Endodermal cell (in vitro differentiated cells): ENCODE measurements at regions not wholly inside any gene's neighbourhood (a gene's known extent, or its start where the extent isn't known, plus 50 kb on each side); places are given as distances from the start of the nearest gene placed in this dataset.

Experiments
- DNase-seq: peaks from one replicate; pipeline ENCODE4 v3.0.0-alpha.2; 2017
- H3K27ac ChIP-seq: 2 replicates; pipeline ENCODE4 v1.5.1; 2013; ENCODE audit warnings: mild to moderate bottlenecking, low read depth, low read length, moderate library complexity
- H3K27me3 ChIP-seq: 2 replicates; pipeline ENCODE4 v1.6.1; 2013; ENCODE audit warnings: mild to moderate bottlenecking, low read length, moderate library complexity; ENCODE audit not compliant: insufficient read depth, control insufficient read depth, poor library complexity, severe bottlenecking
- H3K36me3 ChIP-seq: 2 replicates; pipeline ENCODE4 v1.7.0; 2013; ENCODE audit warnings: mild to moderate bottlenecking, low read length, moderate library complexity; ENCODE audit not compliant: control insufficient read depth, insufficient read depth
- H3K4me1 ChIP-seq: one replicate; pipeline ENCODE4 v1.7.0; 2013; ENCODE audit warnings: low read length; ENCODE audit not compliant: control insufficient read depth, insufficient read depth
- H3K4me3 ChIP-seq: 2 replicates; pipeline ENCODE4 v1.5.1; 2013; ENCODE audit warnings: mild to moderate bottlenecking, low read length, moderate library complexity
- H3K9ac ChIP-seq: 2 replicates; pipeline ENCODE4 v1.6.1; 2013; ENCODE audit warnings: mild to moderate bottlenecking, low read length, moderate library complexity; ENCODE audit not compliant: poor library complexity, severe bottlenecking; ENCODE audit errors: extremely low read depth
- H3K9me3 ChIP-seq: 2 replicates; pipeline ENCODE4 v1.6.1; 2013; ENCODE audit warnings: mild to moderate bottlenecking, low read length, moderate library complexity; ENCODE audit not compliant: control insufficient read depth
- H3K27ac Mint-ChIP-seq: 2 replicates; pipeline ENCODE4 v1.8.0; 2020; ENCODE audit warnings: mixed read lengths
- H3K27me3 Mint-ChIP-seq: 2 replicates; pipeline ENCODE4 v1.8.0; 2021; ENCODE audit warnings: mild to moderate bottlenecking, mixed read lengths; ENCODE audit not compliant: insufficient read depth
- H3K36me3 Mint-ChIP-seq: 2 replicates; pipeline ENCODE4 v1.8.0; 2020; ENCODE audit warnings: low read depth, mixed read lengths
- H3K4me1 Mint-ChIP-seq: 2 replicates; pipeline ENCODE4 v1.8.0; 2020; ENCODE audit warnings: mixed read lengths
- H3K4me3 Mint-ChIP-seq: 2 replicates; pipeline ENCODE4 v1.8.0; 2020; ENCODE audit warnings: mild to moderate bottlenecking, moderate library complexity, mixed read lengths
- H3K9me3 Mint-ChIP-seq: 2 replicates; pipeline ENCODE4 v1.8.0; 2020; ENCODE audit warnings: mild to moderate bottlenecking, mixed read lengths
- CTCF ChIP-seq: fragments of 200-600 bp; sonication (generic); conservative IDR thresholded peaks from 2 replicates; pipeline ENCODE4 v1.5.0; 2021; ENCODE audit warnings: antibody characterized with exemption, mild to moderate bottlenecking
- WGBS, 2 experiments: methylation state at CpG; one replicate each; pipeline versions ENCODE4 v1.1.5 to v1.1.7; 2013; ENCODE audit warnings: missing lambda C conversion rate in 2 of 2, mixed read lengths in 1 of 2; ENCODE audit not compliant: insufficient coverage in 1 of 2, insufficient read length in 1 of 2; 5-methylcytosine and 5-hydroxymethylcytosine counted together

- H3K27ac ChIP-seq: no peak overlapping the region
- peaks cover 10% of the 10 kb centered on the region for H3K27me3 Mint-ChIP-seq
- TF ChIP-seq CTCF: no peak
- no peak overlapping the region for H3K4me3 ChIP-seq
- peaks cover 38% of the 10 kb centered on the region for H3K4me1 Mint-ChIP-seq
- no peaks in the 10 kb centered on the region for H3K9me3 ChIP-seq
- no peaks in the 10 kb centered on the region for H3K36me3 ChIP-seq
- H3K4me3 Mint-ChIP-seq: no peak overlapping the region
- H3K9ac ChIP-seq: no peak overlapping the region
- DNase-seq: no peak
- H3K27me3 ChIP-seq: no peaks in the 10 kb centered on the region
- peaks cover 24% of the 10 kb centered on the region for H3K4me1 ChIP-seq
- no peaks in the 10 kb centered on the region for H3K36me3 Mint-ChIP-seq
- WGBS, 2 experiments: 86 to 89% methylated on average over 1 of the region's 1 CpG
- H3K9me3 Mint-ChIP-seq: no peaks in the 10 kb centered on the region
- H3K27ac Mint-ChIP-seq: no peak overlapping the region
Observed at GRCh38 chr2:107281637-107282036, 395.7 kb upstream of the ST6GAL2 start.

- H3K27ac ChIP-seq: no peak overlapping the region
- H3K27me3 Mint-ChIP-seq: peaks cover 10% of the 10 kb centered on the region
- no peaks in the 10 kb centered on the region for H3K9me3 Mint-ChIP-seq
- no peaks in the 10 kb centered on the region for H3K9me3 ChIP-seq
- peak; percentile 66 for DNase-seq
- no peaks in the 10 kb centered on the region for H3K36me3 ChIP-seq
- no peak for TF ChIP-seq CTCF
- no peak overlapping the region for H3K4me3 Mint-ChIP-seq
- no peak overlapping the region for H3K27ac Mint-ChIP-seq
- peaks cover 38% of the 10 kb centered on the region for H3K4me1 Mint-ChIP-seq
- no peaks in the 10 kb centered on the region for H3K36me3 Mint-ChIP-seq
- H3K4me3 ChIP-seq: no peak overlapping the region
- H3K9ac ChIP-seq: no peak overlapping the region
- H3K27me3 ChIP-seq: no peaks in the 10 kb centered on the region
- H3K4me1 ChIP-seq: peaks cover 24% of the 10 kb centered on the region
Observed at GRCh38 chr2:107282135-107282534, 396.2 kb upstream of the ST6GAL2 start.

GRCh38 chr2:107285621-107286299 is 399.8 kb upstream of the ST6GAL2 start:
- no peak overlapping the region for H3K27ac ChIP-seq
- DNase-seq: no peak
- WGBS, 2 experiments: 87 to 90% methylated on average over 3 of the region's 3 CpGs

More at GRCh38 chr2:107285621-107286299, 399.8 kb upstream of the ST6GAL2 start:
- no peak for TF ChIP-seq CTCF
- Histone ChIP-seq H3K4me3 (no peak overlapping the region), H3K36me3 (no peaks in the 10 kb centered on the region), H3K4me1 (peaks cover 22% of the 10 kb centered on the region), H3K27me3 (no peaks in the 10 kb centered on the region), H3K9ac (no peak overlapping the region), H3K9me3 (no peaks in the 10 kb centered on the region)
- no peaks in the 10 kb centered on the region for H3K9me3 Mint-ChIP-seq
- H3K4me3 Mint-ChIP-seq: no peak overlapping the region
- no peak overlapping the region for H3K27ac Mint-ChIP-seq
- peaks cover 10% of the 10 kb centered on the region for H3K27me3 Mint-ChIP-seq
- H3K36me3 Mint-ChIP-seq: no peaks in the 10 kb centered on the region
- H3K4me1 Mint-ChIP-seq: peaks cover 35% of the 10 kb centered on the region
